ENCODE measurements at regions not wholly inside any gene's neighbourhood (a gene's known extent, or its start where the extent isn't known, plus 50 kb on each side); places are given as distances from the start of the nearest gene placed in this dataset.

- Mint-ChIP-seq H3K4me3 (no peak overlapping the region; a peak in 1 of 5 replicates), H3K9me3 (no peaks in the 10 kb centered on the region), H3K27me3 (ENCODE audit: low read depth) (no peaks in the 10 kb centered on the region), H3K36me3 (ENCODE audit: insufficient read depth in 1 of 3, low read depth in 3 of 3) (peaks cover 3 to 27% (median 15%) of the 10 kb centered on the region in 3 experiments; a peak in 5 of 7 replicates), H3K27ac (no peak overlapping the region), H3K4me1 (peaks cover 22 to 29% of the 10 kb centered on the region in 2 experiments)
- Histone ChIP-seq H3K23me2 (ENCODE audit: insufficient read length, low read depth, low read length, poor library complexity, severe bottlenecking) (no peaks in the 10 kb centered on the region), H4K20me1 (ENCODE audit: control insufficient read depth, insufficient read depth, insufficient read length) (no peaks in the 10 kb centered on the region), H3K23ac (ENCODE audit: insufficient read length, low read depth, low read length) (no peak overlapping the region), H3K18ac (ENCODE audit: insufficient read length, low read depth, low read length) (no peak overlapping the region), H2BK20ac (ENCODE audit: low read depth, low read length, poor library complexity, severe bottlenecking) (no peak overlapping the region), H2AK5ac (ENCODE audit: insufficient read length, low read length) (no peak overlapping the region), H3K4ac (ENCODE audit: low read depth, low read length) (no peak overlapping the region), H3K27me3 (ENCODE audit: insufficient read depth, low read length) (no peaks in the 10 kb centered on the region), H4K8ac (replicated peaks; ENCODE audit: insufficient read length, low read depth, low read length) (no peak overlapping the region), H4K91ac (ENCODE audit: insufficient read length, low read depth, low read length) (no peak overlapping the region), H3K9me3 (ENCODE audit: control insufficient read depth, low read depth, low read length) (no peaks in the 10 kb centered on the region), H2BK5ac (ENCODE audit: insufficient read length, low read length) (no peak overlapping the region), H4K5ac (ENCODE audit: insufficient read length, low read depth, low read length) (no peak overlapping the region), H3K4me2 (ENCODE audit: insufficient read depth, insufficient read length, low read length) (no peak overlapping the region), H3K9ac (ENCODE audit: extremely low read depth, insufficient read length, low read length) (no peak overlapping the region), H2AFZ (ENCODE audit: low read length) (no peak overlapping the region), H2BK15ac (ENCODE audit: low read depth, low read length) (no peak overlapping the region), H3K14ac (ENCODE audit: insufficient read depth, low read length) (no peak overlapping the region), H2BK120ac (ENCODE audit: low read depth, low read length, poor library complexity, severe bottlenecking) (no peak overlapping the region), H3K27ac (ENCODE audit: insufficient read length, low read depth, low read length) (no peak overlapping the region), H3K4me1 (ENCODE audit: insufficient read depth, low read length) (peaks cover 10% of the 10 kb centered on the region), H3K79me2 (ENCODE audit: insufficient read depth, low read length) (no peaks in the 10 kb centered on the region), H3K56ac (ENCODE audit: insufficient read length, low read depth, low read length) (no peak overlapping the region), H3T11ph (ENCODE audit: low read length) (no peak overlapping the region), H2BK12ac (ENCODE audit: insufficient read length, low read depth, low read length) (no peak overlapping the region), H3K79me1 (ENCODE audit: insufficient read depth, low read depth, low read length, poor library complexity, severe bottlenecking) (no peaks in the 10 kb centered on the region)
- DNase-seq: no peak
- no peak for TF ChIP-seq CTCF (conservative IDR thresholded peaks at IDR 0.05)
- no CpG with 5 or more reads among the region's 1 CpG for WGBS (ENCODE audit: extremely low coverage, insufficient read length, low lambda C conversion rate)
Observed at GRCh38 chr11:92841719-92842118, 127.7 kb upstream of the MTNR1B start.
